HG03521 (cell line): ENCODE measurements at regions not wholly inside any gene's neighbourhood (a gene's known extent, or its start where the extent isn't known, plus 50 kb on each side); places are given as distances from the start of the nearest gene placed in this dataset.

Experiments
- ATAC-seq: cut with Tn5 transposase; IDR thresholded peaks from one replicate; pipeline ENCODE4 v1.9.1; 2021; ENCODE audit warnings: mild to moderate bottlenecking, moderate library complexity; ENCODE audit not compliant: unreplicated experiment

- ATAC-seq: no peak
Measured at GRCh38 chr2:104584393-104584792, 269.5 kb upstream of the POU3F3 start.

GRCh38 chr2:104595576-104595975 lies 258.3 kb upstream of the POU3F3 start:
- ATAC-seq: no peak

GRCh38 chr2:104597942-104598341 lies 256.0 kb upstream of the POU3F3 start:
- no peak for ATAC-seq

GRCh38 chr2:104598636-104599035 lies 255.3 kb upstream of the POU3F3 start:
- no peak for ATAC-seq

GRCh38 chr2:104599787-104600510 lies 254.0 kb upstream of the POU3F3 start:
- ATAC-seq: no peak

GRCh38 chr2:104606056-104606455 lies 247.9 kb upstream of the POU3F3 start:
- no peak for ATAC-seq

GRCh38 chr2:104616856-104617255 lies 237.1 kb upstream of the POU3F3 start:
- ATAC-seq: no peak

- no peak for ATAC-seq
Measured at GRCh38 chr2:104620801-104621200, 233.1 kb upstream of the POU3F3 start.

GRCh38 chr2:104635608-104636007 lies 218.3 kb upstream of the POU3F3 start:
- no peak for ATAC-seq

- no peak for ATAC-seq
Measured at GRCh38 chr2:104638190-104638858, 215.6 kb upstream of the POU3F3 start.

GRCh38 chr2:104638859-104639202 lies 215.1 kb upstream of the POU3F3 start:
- ATAC-seq: no peak

- no peak for ATAC-seq
Measured at GRCh38 chr2:104641786-104642185, 212.1 kb upstream of the POU3F3 start.

- no peak for ATAC-seq
Measured at GRCh38 chr2:104648376-104648775, 205.5 kb upstream of the POU3F3 start.

GRCh38 chr2:104649866-104650265 lies 204.0 kb upstream of the POU3F3 start:
- ATAC-seq: no peak

- no peak for ATAC-seq
Measured at GRCh38 chr2:104650405-104650996, 203.4 kb upstream of the POU3F3 start.

- ATAC-seq: no peak
Measured at GRCh38 chr2:104654811-104655210, 199.1 kb upstream of the POU3F3 start.

GRCh38 chr2:104656571-104657163 lies 197.2 kb upstream of the POU3F3 start:
- ATAC-seq: no peak

- ATAC-seq: no peak
Measured at GRCh38 chr2:104658144-104658835, 195.6 kb upstream of the POU3F3 start.

GRCh38 chr2:104658904-104659591 lies 194.9 kb upstream of the POU3F3 start:
- no peak for ATAC-seq

GRCh38 chr2:104660991-104661390 lies 192.9 kb upstream of the POU3F3 start:
- no peak for ATAC-seq

GRCh38 chr2:104664672-104665071 lies 189.2 kb upstream of the POU3F3 start:
- no peak for ATAC-seq
